ENCODE measurements at regions not wholly inside any gene's neighbourhood (a gene's known extent, or its start where the extent isn't known, plus 50 kb on each side); places are given as distances from the start of the nearest gene placed in this dataset.

DNA sequence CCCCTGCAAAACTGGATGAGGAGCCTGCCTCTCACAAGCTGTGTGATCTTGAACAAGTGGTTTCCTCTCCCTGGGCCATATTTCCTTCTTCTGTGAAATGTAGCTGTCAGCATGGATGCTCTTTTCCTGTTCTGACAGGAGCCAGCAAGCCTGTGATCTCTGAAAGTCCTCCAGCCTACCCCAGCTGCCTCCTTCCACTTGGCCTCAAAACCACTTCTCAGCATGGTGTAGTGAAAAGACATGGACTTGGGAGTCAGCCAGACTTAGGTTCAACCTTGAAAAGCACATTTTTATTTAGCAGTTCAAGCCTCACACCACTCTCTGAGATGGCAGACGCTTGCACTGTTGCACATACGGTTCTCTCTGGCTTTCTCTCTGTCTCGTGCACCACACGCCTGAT is 292.9 kb upstream of the DUSP10 start:
- 57 to 61% methylated on average over 4 of the region's 4 CpGs for WGBS, 2 donors
- no peaks in the 10 kb centered on the region for H3K36me3 ChIP-seq (replicated peaks in 1 of 2; ENCODE audit: insufficient read depth in 1 of 2, low read depth in 2 of 2)
- DNase-seq (no peak), ATAC-seq (no peak)
- TF ChIP-seq POLR2A (IDR thresholded peaks at IDR 0.05), result no peak
- TF ChIP-seq, protein P1, sequence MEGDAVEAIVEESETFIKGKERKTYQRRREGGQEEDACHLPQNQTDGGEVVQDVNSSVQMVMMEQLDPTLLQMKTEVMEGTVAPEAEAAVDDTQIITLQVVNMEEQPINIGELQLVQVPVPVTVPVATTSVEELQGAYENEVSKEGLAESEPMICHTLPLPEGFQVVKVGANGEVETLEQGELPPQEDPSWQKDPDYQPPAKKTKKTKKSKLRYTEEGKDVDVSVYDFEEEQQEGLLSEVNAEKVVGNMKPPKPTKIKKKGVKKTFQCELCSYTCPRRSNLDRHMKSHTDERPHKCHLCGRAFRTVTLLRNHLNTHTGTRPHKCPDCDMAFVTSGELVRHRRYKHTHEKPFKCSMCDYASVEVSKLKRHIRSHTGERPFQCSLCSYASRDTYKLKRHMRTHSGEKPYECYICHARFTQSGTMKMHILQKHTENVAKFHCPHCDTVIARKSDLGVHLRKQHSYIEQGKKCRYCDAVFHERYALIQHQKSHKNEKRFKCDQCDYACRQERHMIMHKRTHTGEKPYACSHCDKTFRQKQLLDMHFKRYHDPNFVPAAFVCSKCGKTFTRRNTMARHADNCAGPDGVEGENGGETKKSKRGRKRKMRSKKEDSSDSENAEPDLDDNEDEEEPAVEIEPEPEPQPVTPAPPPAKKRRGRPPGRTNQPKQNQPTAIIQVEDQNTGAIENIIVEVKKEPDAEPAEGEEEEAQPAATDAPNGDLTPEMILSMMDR (IDR thresholded peaks at IDR 0.05), result no peak
- H3K4me1 ChIP-seq, result no peaks in the 10 kb centered on the region
- H3K9me3 ChIP-seq, result no peaks in the 10 kb centered on the region
- intact Hi-C loops (cut with DNase I), result no loop called here
- no peaks in the 10 kb centered on the region for H3K27me3 ChIP-seq
- H3K4me3 ChIP-seq, result no peak overlapping the region
- H3K27ac ChIP-seq, result no peak overlapping the region

DNA sequence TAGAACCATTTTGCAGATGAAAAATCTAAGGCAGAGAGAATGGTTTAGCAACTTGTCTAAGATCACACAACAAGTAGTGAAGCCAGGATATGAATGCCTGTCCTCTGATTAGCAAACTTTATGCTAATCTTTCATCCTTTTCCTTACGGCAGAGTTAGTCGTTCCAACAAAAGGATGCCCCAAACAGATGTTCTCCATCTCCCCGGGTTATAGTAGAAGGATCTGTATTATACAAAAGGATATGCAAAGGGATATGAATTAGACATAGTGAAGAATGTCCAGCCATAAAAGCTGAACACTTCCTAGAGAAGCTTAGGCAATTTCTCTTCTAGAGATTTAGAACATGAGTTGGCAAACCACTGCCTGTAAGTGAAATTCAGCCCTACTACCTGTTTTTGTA is 291.6 kb upstream of the DUSP10 start:
- TF ChIP-seq, protein P1 (IDR thresholded peaks at IDR 0.05), result no peak
- TF ChIP-seq POLR2A (IDR thresholded peaks at IDR 0.05), result no peak
- intact Hi-C loops (cut with DNase I), result no loop called here
- ATAC-seq, result no peak
- Histone ChIP-seq H3K4me1 (no peaks in the 10 kb centered on the region), H3K36me3 (replicated peaks in 1 of 2; ENCODE audit: insufficient read depth in 1 of 2, low read depth in 2 of 2) (no peaks in the 10 kb centered on the region), H3K4me3 (no peak overlapping the region), H3K9me3 (no peaks in the 10 kb centered on the region), H3K27ac (no peak overlapping the region), H3K27me3 (no peaks in the 10 kb centered on the region)
- no peak for DNase-seq
- WGBS, 2 donors, result 75 to 80% methylated on average over 3 of the region's 3 CpGs

DNA sequence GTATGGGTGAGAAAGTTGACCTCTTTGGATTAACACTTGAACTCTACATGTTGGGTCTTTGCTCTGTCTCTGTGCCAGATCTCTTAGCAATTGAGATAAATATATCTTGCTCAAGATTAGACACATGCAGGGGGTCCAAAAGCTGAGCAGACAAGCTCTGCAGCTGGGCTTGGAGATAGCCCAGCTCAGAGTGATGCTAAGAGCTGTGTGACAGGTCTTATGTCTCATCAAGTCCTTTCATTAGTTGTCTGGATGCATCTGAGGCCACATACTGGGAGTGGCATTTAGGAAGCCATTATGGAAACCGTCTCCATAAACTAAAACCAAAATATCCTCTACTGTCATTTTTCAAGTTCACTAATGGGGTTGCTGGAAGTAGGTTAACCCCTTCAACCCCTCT is 289.4 kb upstream of the DUSP10 start:
- ATAC-seq, result no peak
- H3K9me3 ChIP-seq, result no peaks in the 10 kb centered on the region

DNA sequence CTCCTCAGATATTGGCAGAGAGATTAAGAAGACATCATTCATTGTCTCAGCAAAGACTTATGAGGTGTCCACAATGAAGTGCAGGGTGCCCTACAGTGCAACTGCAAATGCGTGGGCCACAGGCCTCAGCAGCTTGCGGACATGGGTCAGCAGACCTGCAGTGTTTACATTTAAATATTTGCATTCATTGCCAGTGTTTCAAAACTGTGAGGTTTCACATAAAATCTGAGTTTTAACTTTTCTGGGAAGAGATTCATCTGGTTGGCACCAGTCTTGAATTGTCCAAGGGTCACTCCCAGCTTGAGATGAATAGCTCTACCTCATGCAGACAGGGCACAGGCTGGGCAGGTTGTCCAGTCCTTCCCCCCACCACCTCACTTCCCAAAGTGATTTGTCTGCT is 286.8 kb upstream of the DUSP10 start:
- ATAC-seq (no peak), DNase-seq (no peak)
- TF ChIP-seq, protein P1 (IDR thresholded peaks at IDR 0.05), result no peak
- no peak for TF ChIP-seq POLR2A (IDR thresholded peaks at IDR 0.05)
- no peaks in the 10 kb centered on the region for H3K4me1 ChIP-seq
- WGBS, 2 donors, result 93 to 100% methylated on average over 2 of the region's 2 CpGs
- H3K27me3 ChIP-seq, result no peaks in the 10 kb centered on the region
- no peaks in the 10 kb centered on the region for H3K36me3 ChIP-seq (replicated peaks in 1 of 2; ENCODE audit: insufficient read depth in 1 of 2, low read depth in 2 of 2)
- H3K9me3 ChIP-seq, result no peaks in the 10 kb centered on the region
- H3K4me3 ChIP-seq, result no peak overlapping the region
- H3K27ac ChIP-seq, result no peak overlapping the region
- intact Hi-C loops (cut with DNase I), result no loop called here

More for the DNA sequence above, 289.4 kb upstream of the DUSP10 start:
- H3K27me3 ChIP-seq, result no peaks in the 10 kb centered on the region
- no peak overlapping the region for H3K4me3 ChIP-seq
- WGBS, 2 donors, result 52 to 76% methylated on average over 1 of the region's 1 CpG
- DNase-seq, result no peak
- intact Hi-C loops (cut with DNase I), result no loop called here
- no peaks in the 10 kb centered on the region for H3K4me1 ChIP-seq
- no peak overlapping the region for H3K27ac ChIP-seq
- no peak for TF ChIP-seq POLR2A (IDR thresholded peaks at IDR 0.05)
- TF ChIP-seq, protein P1 (IDR thresholded peaks at IDR 0.05), result no peak
- H3K36me3 ChIP-seq (replicated peaks in 1 of 2; ENCODE audit: insufficient read depth in 1 of 2, low read depth in 2 of 2), result no peaks in the 10 kb centered on the region

DNA sequence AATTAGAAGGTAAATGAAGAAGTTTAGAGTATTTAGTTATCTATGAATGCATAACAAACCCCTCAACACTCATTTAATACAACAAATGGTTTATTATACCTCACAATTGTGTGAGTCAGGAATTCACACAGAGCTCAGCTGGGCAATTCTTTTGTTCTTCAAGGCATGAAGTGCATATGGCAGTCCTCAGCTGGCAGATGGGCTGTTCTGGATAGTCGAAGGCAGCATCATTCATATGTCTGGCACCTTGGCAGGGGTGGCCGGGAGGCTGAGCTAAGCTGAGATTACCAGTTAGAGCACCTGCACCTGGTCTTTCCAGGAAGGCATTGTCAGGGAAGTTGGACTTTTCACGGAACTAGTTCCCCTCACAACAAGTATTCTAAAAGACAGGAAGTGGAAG is 286.2 kb upstream of the DUSP10 start:
- no peaks in the 10 kb centered on the region for H3K9me3 ChIP-seq
- TF ChIP-seq, protein P1 (IDR thresholded peaks at IDR 0.05), result no peak
- WGBS, 2 donors, result 80 to 81% methylated on average over 3 of the region's 3 CpGs

More for the DNA sequence above, 286.2 kb upstream of the DUSP10 start:
- no peaks in the 10 kb centered on the region for H3K36me3 ChIP-seq (replicated peaks in 1 of 2; ENCODE audit: insufficient read depth in 1 of 2, low read depth in 2 of 2)
- intact Hi-C loops (cut with DNase I), result no loop called here
- no peaks in the 10 kb centered on the region for H3K27me3 ChIP-seq
- DNase-seq, result no peak
- no peak overlapping the region for H3K4me3 ChIP-seq
- H3K4me1 ChIP-seq, result no peaks in the 10 kb centered on the region
- no peak overlapping the region for H3K27ac ChIP-seq
- no peak for ATAC-seq
